GM12864 (cell line): ENCODE measurements at regions not wholly inside any gene's neighbourhood (a gene's known extent, or its start where the extent isn't known, plus 50 kb on each side); places are given as distances from the start of the nearest gene placed in this dataset.

Experiments used
- DNase-seq: peaks from one replicate; pipeline ENCODE4 v3.0.0-alpha.2; 2011; ENCODE audit warnings: low read depth
- H3K4me3 ChIP-seq: 2 replicates; pipeline ENCODE4 v1.5.1; 2011; ENCODE audit warnings: mild to moderate bottlenecking, low read depth, low read length, control low read depth
- CTCF ChIP-seq: IDR thresholded peaks from 2 replicates; pipeline ENCODE4 v1.5.1; 2011; ENCODE audit warnings: low read depth, mild to moderate bottlenecking, moderate library complexity, low read length, control low read depth, inconsistent platforms; ENCODE audit errors: missing control alignments

DNA sequence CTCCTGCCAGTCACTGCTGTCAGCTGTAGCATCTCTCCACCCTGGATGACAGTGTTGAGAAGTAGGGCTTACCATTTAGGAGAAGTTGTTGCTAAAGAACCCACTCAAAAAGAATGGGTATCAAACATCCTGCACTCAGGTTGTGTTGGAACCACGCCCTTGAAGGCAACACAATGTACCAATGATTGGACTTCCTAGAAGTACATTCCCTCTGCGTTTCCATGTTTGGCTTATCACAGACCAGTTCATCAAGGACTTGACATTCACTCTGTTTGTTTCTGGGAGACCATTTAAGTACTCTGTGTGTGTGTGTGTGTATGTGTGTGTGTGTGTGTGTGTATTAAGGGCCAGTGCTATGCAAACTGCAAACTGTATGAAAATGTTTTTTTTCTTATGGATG is 200.6 kb upstream of the GATB start:
- no peak for DNase-seq
- H3K4me3 ChIP-seq: no peak overlapping the region
- no peak for TF ChIP-seq CTCF

DNA sequence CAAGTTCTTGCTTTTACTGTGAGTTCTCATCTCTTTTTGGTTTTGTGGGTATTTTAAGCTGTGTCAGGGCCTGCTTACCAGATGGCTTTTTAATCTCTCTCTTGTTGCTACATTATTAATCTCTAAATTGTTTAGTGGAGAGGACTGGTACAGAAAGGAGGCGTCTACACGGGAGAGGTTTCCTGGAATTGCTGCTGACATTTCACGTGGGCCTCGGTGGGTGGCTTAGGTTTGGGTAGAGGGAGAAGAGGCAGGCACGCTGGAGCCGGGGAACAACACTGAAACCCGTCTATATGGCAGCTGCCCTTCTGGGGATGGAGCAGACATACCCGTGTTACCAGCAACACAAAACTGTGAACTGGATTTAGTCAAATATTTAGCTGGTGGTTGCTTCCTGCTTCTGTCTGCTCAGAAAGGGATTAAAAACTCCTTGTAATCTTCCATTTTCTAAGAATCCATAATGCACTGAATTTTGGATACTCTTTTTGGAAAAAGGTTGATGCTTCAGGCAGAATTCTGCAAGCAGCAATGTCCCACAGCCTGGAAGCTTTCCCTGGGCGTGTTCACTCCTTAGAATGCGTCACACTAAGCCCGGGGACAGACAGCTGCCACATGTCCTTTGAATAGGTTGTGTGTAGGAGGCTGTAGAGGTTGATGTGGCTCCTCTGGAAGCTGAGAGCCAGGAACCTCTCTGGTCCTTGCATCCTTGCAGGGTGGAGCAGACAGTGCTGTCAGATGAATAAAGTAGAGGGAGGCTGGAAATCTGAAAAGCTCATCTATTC is 199.8 kb upstream of the GATB start:
- no peak overlapping the region for H3K4me3 ChIP-seq
- no peak for DNase-seq
- no peak for TF ChIP-seq CTCF

GRCh38 chr4:151957153-151957552 is 196.3 kb upstream of the GATB start:
- TF ChIP-seq CTCF: no peak
- DNase-seq: no peak
- no peak overlapping the region for H3K4me3 ChIP-seq

DNA sequence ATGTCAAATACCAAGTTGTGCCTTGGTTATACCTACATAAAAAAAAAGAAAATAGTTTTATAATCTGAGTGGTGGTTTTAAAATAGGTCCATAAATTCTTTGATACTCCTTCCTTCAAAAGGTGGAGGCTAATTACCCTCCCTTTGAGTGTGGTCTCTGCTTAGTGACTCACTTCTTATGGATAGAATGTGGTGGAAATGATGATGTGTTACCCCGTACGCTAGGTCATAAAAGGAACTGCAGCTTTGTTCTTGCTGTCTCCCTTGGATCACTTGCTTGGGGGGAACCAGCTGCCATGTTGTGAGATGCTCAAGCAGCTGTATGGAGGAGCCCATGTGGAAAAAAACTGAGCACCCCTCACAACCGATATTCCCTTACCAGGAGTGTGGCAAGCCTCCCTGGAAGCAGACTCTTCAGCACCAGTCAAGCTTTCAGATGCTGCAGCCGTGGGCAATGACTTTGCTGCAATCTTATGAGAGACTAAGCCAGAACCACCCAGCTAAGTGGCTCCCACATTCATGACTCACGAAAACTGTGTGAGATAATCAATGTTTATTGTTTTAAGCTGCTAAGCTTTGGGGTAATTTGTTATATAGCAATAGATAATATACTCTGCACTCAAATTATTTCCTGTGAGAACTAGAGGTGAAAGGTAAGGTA is 195.0 kb upstream of the GATB start:
- no peak for TF ChIP-seq CTCF
- no peak for DNase-seq
- no peak overlapping the region for H3K4me3 ChIP-seq

- no peak overlapping the region for H3K4me3 ChIP-seq
- TF ChIP-seq CTCF: no peak
- no peak for DNase-seq
These were observed 193.1 kb upstream of the GATB start for GRCh38 chr4:151953795-151954372.

DNA sequence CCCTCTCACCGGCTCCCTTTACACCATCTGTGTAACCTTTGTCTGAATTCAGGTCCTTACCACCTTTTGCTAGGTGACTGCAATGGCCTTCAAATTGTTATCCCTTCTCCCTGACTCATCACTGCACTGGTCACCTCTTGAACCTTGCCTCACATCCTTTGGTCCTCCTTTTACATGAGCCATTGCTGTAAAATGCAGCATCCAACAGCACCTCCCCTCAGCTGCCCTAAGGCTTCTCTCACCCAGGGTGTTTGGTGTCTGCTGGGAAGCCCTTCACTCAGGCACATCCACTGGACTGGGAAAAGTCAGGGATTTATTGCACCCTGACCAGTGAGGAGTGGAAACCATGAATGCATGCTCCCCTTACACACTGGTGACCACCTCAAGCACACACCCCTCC is 192.5 kb upstream of the GATB start:
- TF ChIP-seq CTCF: no peak
- DNase-seq: no peak
- no peak overlapping the region for H3K4me3 ChIP-seq
